Myocyte (in vitro differentiated cells): ENCODE measurements at regions not wholly inside any gene's neighbourhood (a gene's known extent, or its start where the extent isn't known, plus 50 kb on each side); places are given as distances from the start of the nearest gene placed in this dataset.

ENCODE experiments used
- DNase-seq: peaks from one replicate; pipeline ENCODE4 v3.0.0-alpha.2; 2012; ENCODE audit warnings: low read depth

GRCh38 chr2:45275242-45275805, 266.1 kb upstream of the SIX2 start:
- peak; percentile 65 for DNase-seq

GRCh38 chr2:45274250-45274926, 265.1 kb upstream of the SIX2 start:
- DNase-seq, result peak; percentile 77

- no peak for DNase-seq
Measured at GRCh38 chr2:45273412-45274249, 264.4 kb upstream of the SIX2 start.

- no peak for DNase-seq
Measured at GRCh38 chr2:45272549-45273265, 263.5 kb upstream of the SIX2 start.

GRCh38 chr2:45269149-45269793, 260.0 kb upstream of the SIX2 start:
- DNase-seq, result no peak

- no peak for DNase-seq
Measured at GRCh38 chr2:45268631-45269030, 259.4 kb upstream of the SIX2 start.

GRCh38 chr2:45267062-45267792, 258.0 kb upstream of the SIX2 start:
- DNase-seq, result no peak

- DNase-seq, result peak; percentile 51
Measured at GRCh38 chr2:45265336-45265735, 256.1 kb upstream of the SIX2 start.

GRCh38 chr2:45264227-45265225, 255.3 kb upstream of the SIX2 start:
- peak; percentile 55 for DNase-seq

- no peak for DNase-seq
Measured at GRCh38 chr2:45263147-45263546, 253.9 kb upstream of the SIX2 start.

GRCh38 chr2:45261746-45262145, 252.5 kb upstream of the SIX2 start:
- DNase-seq, result no peak

GRCh38 chr2:45260946-45261345, 251.7 kb upstream of the SIX2 start:
- DNase-seq, result no peak

GRCh38 chr2:45259547-45260160, 250.4 kb upstream of the SIX2 start:
- no peak for DNase-seq

GRCh38 chr2:45259138-45259537, 249.9 kb upstream of the SIX2 start:
- DNase-seq, result no peak

- DNase-seq, result peak; percentile 41
Measured at GRCh38 chr2:45258311-45258710, 249.1 kb upstream of the SIX2 start.

- no peak for DNase-seq
Measured at GRCh38 chr2:45257820-45258219, 248.6 kb upstream of the SIX2 start.

GRCh38 chr2:45256867-45257641, 247.8 kb upstream of the SIX2 start:
- peak; percentile 76 for DNase-seq
